GM21423 (cell line): ENCODE measurements at regions not wholly inside any gene's neighbourhood (a gene's known extent, or its start where the extent isn't known, plus 50 kb on each side); places are given as distances from the start of the nearest gene placed in this dataset.

Source experiments
- ATAC-seq: cut with Tn5 transposase; IDR thresholded peaks from one replicate; pipeline ENCODE4 v1.9.1; 2021; ENCODE audit warnings: mild to moderate bottlenecking, moderate library complexity; ENCODE audit not compliant: unreplicated experiment

GRCh38 chr15:70337277-70338186, 239.8 kb upstream of the TLE3 start:
- no peak for ATAC-seq

DNA sequence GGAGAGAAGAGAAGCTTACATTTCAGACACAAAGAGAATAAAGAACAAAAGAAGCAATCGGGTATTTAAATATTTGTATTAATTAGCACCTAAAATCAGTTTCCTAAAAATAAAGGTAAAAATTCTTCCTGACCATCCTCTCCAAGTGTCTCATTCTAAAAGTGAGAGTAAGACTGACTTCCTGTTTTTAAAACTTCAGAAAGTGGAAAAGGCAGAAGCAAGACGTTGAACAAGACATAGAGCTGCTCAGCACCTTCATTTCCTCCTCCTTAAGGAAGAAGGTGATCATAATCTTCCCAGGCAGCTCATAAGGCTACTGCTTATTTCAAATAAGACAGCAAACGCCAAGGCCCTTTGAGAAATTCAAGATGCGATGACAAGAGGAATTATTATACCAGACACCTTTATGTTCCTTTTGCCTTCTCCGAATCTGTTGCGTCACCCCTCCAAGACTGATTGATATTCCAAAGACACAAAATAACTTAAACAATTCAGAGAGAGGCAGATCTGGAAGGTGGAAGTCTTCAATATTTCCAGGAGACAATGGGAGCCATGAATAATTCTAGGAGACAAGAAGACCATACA, 238.8 kb upstream of the TLE3 start:
- no peak for ATAC-seq

- ATAC-seq = no peak
Observed at GRCh38 chr15:70334286-70334685, 236.6 kb upstream of the TLE3 start.

DNA sequence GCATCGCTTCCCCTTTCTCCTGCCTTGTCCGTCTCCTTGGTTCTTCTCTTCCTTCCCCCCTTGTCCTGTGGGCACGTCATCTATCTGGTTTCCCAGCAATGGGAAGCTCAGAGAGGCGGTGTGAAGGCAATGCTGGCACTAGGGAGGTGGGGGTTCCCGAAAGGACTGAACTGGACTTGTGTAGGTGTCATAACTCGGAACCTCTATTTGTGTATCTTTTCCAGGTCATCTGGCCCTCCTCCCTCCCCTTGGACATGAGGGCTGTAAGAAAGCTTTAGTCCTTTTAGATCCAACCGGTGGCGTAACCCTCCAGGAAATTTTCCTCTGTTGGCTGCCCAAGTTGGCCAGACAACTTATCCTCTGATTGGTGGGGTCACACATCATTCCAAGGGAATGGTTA, 231.5 kb upstream of the TLE3 start:
- ATAC-seq = no peak

DNA sequence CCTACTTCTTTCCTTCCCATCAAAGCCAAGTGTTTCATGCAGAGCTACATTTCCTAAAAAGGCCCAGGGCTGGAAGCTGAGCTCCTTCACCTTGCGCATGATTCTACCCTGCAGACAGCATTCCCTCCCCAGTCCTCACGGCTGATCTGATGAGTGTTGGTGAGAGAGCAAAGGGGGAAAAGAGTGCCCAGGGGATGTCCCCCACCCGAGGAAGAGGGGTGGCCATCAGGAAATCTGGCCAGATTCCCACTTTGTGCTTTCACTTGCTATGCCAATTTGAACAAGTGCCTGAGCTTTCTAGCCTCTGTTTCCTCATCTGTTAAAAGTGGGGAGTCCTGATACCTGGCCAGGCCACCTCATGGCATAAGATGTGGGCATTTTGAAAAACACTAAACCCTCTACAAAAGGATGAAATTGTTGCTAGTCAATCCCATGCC, 231.0 kb upstream of the TLE3 start:
- no peak for ATAC-seq

DNA sequence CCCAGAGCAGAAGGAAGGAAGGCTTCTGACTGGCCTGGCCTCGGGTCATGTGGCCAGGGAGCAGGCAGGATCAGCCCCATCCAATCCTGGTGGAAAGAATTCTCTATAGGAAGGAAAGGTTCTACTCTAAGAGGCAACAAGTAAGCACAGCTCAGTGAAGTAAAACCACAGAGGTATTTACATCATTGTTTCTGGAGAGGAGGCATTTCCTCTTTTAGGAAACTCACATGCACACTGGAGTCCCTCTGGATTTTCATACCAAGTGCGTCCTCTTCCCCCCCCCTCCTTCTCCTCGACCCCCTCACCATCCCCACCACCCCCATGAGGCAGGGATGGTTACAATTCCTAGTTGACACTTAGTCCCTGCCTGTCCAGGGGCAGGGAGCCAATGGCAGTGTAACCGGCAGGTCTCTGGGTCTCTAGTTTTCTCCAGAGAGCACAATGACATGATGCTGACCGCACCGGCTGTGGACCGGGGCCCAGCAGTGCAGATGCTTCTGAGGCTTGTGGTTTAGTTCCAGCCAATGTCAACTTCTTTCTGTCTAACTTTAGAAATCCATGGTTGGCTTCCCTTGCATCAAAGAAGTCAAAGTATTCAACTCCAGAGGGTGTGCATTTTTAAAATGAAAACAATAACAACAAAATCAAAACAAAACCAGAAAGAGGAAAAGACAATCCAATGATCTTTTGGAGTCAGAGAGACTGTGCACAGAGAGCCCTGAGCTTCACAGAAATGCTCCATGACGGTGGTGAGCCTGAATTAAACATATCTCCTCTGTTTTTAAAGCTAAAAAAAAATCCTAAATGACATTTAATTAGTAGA, 230.3 kb upstream of the TLE3 start:
- peak; percentile 82 for ATAC-seq

DNA sequence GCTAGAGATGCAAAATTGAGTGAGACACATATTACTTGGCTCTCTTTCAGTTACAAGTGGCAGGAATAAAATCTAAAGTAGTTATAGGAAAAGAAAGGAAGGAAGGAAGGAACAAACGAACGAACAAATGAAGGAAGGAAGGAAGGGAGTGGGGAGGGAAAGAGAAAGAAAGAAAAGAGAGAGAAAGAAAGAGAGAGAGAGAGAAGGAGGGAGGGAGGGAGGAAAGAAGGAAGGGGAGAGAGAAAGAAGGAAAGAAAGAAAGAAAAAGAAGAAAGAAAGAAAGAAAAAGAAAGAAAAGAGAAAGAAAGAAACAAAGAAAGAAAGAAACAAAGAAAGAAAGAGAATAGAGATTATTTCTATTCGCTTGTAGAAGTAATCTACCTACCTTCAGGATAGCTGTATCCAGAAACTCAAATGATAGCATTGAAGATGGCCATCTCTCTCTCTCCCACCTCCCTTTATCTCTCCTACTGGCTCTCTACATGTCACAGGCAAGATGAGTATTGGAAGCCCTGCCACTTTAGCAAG, 229.7 kb upstream of the TLE3 start:
- no peak for ATAC-seq

DNA sequence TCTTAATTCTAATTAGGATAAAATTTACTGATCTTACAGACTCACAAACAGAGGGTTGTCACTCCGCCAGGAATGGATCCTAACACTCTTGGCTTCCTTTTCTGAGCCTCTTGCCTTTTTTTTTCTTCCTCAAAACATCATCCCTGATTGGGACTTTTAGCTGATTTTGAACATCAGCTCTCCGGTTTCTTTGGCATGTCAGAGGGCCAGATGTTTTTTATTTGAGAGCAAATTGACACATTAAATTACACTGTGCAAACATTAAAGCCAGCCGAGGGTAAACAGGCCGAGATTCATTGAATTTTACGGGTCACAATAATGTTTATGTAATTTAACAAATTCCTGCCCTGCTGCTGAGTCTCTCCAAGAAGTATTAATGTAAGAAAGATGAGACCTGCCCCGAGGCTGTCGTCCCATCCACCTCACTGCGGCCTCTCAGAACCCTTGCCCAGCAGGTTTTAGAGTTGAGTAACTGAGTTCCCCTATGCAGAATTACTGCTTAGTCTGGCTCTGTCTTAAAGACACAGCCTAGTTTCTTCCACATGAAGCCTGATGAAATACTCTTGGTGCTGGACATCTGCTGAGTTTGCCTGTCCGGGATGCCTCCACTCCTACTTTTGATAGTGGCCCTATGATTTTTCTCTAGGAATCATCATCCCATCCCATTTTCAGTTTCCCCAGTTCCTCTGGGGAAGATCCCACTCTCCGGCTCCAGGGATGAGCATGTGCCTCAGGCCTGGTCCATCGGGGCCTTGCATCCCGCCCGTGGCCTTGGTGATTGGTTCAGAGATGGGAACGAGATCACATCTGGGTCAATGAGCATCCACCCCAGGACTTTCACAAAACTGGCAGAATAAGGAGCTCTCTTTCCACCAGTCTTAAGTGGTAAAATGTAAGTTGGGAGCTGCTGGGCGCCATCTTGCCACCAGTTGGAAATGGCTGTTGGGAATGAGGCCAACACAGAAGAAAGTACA, 226.6 kb upstream of the TLE3 start:
- ATAC-seq = no peak

DNA sequence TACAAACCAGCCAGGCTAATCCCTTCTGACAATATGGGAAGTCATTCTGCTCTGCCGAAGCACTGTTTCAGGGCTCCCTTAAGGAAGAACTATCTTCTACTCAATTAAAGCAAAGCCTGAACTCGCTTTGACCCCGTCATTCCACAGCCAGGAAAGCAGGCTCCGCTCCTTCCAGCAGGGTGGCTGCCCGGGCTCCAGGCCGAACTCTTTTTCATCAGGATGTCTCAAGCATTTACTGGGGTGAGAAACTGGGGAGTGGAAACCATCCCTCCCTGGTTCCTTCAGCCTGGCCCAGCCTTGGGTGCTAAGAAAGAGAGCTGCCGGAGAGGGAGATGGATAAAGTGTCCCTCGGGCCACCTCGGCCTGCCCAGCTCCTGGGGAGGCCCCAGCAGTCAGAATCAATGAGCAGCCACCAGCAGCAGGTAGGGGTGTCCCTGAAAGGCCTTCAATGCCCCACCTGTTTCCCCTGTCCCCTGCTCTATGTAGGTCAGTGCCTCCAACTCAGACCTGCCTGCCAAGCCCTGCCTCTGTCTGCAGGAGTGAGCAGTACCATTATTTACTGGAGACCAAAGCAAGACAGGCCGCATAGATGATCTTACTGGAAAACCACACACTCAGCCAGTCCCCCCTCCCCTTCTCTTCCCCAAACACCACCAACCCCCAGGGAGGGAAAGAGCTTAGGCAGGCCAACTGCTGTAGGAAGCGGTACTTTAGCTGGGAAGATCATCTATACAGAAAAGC, 225.6 kb upstream of the TLE3 start:
- no peak for ATAC-seq

GRCh38 chr15:70322051-70322668, 224.4 kb upstream of the TLE3 start:
- no peak for ATAC-seq

DNA sequence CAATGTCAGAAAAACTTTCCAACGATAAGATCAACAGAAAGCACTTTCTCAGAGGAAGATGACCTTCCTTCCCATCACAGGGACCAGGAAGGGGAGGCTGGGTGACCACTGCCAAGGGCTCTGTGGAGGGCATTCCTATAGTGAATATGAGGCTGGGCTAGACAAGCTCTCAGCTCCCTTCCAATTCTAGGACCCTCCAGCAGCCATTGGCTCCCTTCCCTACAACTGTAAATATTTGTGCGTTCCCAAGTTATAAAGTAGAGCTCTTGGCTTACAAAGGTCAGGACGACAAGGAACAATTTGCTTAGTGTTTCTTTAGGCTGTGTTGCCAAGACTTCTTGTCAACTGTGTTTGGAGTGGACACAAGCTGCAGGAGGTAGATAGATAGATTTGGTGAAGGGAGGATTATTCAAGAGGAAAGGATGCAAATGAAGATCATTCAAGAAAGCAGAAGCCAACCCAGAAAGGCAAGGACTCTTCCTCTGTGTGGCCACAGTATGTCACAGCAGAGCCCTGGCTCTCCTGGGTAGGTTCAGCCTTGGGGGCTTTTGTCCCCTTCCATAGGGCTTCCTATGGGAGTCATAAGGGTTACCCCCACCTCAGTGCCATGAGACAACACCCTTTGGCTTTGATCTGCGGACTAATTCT, 223.6 kb upstream of the TLE3 start:
- no peak for ATAC-seq

DNA sequence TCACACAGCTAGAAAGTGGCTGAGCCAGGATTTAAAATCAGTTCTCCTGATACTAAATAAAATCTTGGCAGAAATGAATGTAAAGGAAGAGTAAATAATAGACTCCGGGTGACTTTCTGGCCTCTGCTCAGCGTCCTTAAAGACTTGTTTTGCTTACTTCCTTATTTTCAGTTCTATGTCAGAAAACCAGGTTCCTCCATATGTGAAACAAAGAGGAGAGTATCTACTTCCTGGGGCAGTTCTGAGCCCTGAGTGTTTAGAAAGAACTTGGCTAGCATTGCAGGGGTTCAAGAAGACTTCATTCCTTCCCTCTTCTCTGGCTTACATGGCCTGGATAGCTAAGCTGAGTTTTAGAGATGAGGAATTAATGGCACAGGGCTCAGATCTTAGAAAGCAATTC, 222.8 kb upstream of the TLE3 start:
- ATAC-seq = no peak

DNA sequence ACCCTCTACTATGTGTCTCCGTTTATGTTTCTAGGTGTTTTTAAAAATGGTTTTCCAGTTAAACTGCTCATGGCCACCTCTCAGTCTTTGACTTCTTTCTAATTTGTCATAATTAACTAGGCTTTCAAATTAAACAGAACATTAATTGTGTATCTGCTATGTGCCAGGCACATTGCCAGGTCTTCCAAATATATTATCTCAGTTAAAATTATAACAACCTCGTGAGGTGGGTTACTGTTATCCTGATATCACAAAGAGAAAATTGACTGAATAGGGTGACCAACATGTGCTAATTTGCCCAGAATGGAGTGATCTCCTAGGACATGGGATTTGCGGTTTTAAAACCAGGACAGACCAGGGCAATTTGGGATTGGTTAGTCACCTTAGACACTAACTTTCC, 222.4 kb upstream of the TLE3 start:
- ATAC-seq = no peak

- ATAC-seq = peak; percentile 86
Observed at GRCh38 chr15:70319466-70319865, 221.7 kb upstream of the TLE3 start.

GRCh38 chr15:70318594-70319465, 221.1 kb upstream of the TLE3 start:
- ATAC-seq = peak; percentile 24

GRCh38 chr15:70316059-70316600, 218.4 kb upstream of the TLE3 start:
- no peak for ATAC-seq

DNA sequence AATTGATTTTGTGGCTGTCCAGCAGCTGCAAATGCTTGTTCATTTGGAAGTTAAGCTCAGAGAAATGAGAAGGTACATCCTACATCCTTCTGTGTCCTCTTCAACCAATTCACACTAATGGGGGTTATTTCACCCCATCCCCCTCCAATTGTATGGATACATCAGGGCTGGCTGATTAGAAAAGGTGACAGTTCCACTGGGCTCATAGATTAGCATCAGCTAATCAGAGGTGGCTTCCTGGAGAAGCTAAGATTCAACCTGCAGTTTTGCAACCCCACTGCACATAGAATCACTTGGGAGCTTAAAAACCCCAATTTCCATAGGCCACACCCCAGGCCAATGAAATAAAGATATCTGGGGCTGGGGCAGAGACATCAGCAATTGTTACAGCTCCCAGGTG, 217.7 kb upstream of the TLE3 start:
- no peak for ATAC-seq
